GM13976 (cell line): ENCODE measurements at regions not wholly inside any gene's neighbourhood (a gene's known extent, or its start where the extent isn't known, plus 50 kb on each side); places are given as distances from the start of the nearest gene placed in this dataset.
"Not testable (repeated sequence)": the region's sequence is repeated elsewhere in the genome, so short reads cannot be mapped to it uniquely, and the experiment has no call there.

ENCODE experiments used
- DNase-seq: peaks from one replicate; pipeline ENCODE4 v3.0.0; 2012; ENCODE audit warnings: low spot score
- in situ Hi-C: fragments of 300-500 bp; cut with MboI; formaldehyde crosslinking; loops from one replicate; pipeline ENCODE4 v1.12.0; 2022; ENCODE audit warnings: low sequenced_read_pairs, mixed read lengths, inconsistent platforms; ENCODE audit not compliant: unreplicated experiment
- TF ChIP-seq, protein P1 (sequence below): IDR thresholded peaks from 2 replicates; pipeline ENCODE4 v1.5.1; 2012; ENCODE audit warnings: borderline replicate concordance, mild to moderate bottlenecking; ENCODE audit not compliant: insufficient read depth; ENCODE audit errors: extremely low read depth, missing control alignments, control extremely low read depth

DNA sequence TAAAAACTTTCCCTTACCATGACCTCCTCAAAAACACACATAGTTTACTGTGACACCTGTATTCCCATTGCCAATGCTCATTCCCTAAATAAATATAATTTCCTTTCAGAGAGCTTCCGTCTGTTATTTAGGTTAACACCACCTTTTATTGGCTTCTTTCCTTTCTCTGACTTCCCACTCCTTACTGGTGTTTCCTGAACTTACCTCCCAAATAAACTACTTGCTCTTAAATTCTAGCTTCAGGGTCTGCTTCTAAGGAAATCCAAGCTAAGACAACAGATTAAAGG, 67.4 kb upstream of the ZNF746 start:
- TF ChIP-seq, protein P1, sequence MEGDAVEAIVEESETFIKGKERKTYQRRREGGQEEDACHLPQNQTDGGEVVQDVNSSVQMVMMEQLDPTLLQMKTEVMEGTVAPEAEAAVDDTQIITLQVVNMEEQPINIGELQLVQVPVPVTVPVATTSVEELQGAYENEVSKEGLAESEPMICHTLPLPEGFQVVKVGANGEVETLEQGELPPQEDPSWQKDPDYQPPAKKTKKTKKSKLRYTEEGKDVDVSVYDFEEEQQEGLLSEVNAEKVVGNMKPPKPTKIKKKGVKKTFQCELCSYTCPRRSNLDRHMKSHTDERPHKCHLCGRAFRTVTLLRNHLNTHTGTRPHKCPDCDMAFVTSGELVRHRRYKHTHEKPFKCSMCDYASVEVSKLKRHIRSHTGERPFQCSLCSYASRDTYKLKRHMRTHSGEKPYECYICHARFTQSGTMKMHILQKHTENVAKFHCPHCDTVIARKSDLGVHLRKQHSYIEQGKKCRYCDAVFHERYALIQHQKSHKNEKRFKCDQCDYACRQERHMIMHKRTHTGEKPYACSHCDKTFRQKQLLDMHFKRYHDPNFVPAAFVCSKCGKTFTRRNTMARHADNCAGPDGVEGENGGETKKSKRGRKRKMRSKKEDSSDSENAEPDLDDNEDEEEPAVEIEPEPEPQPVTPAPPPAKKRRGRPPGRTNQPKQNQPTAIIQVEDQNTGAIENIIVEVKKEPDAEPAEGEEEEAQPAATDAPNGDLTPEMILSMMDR = no peak
- in situ Hi-C loops = no loop called here
- no peak for DNase-seq

DNA sequence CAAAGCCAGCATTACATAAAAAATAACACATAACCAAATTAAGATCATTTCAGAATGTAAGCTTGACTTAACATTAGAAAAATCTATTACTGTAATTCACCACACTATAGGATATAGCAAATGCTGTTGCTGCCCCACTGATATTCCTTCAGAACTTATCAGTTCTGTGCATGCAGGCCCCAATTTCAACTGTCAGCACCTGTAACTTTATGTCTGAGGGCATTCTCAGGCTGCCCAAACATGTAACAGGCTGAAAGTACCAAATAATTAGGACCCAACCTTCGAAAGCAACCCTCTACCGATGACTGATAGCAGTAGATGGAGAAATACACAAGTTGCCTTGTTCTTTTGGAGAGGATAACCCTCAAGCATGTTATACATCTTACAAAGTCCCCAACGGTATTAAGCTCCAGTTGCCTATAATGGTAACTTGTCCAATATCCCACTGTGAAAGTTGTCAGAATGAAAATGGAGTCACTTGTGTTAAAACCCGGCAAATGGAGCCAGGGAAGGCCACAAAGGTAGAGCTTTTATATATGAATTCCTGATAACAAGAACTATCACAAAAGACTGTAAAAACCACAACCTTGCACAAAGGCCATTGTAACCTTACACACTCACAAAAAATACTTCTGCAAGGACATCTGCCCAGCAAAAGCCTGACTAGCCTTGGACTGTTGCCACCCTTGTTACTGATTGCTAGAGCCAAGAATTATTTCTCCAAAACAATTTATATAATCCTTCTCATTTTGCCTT, 66.9 kb upstream of the ZNF746 start:
- DNase-seq = no peak
- in situ Hi-C loops = no loop called here
- TF ChIP-seq, protein P1 = no peak

DNA sequence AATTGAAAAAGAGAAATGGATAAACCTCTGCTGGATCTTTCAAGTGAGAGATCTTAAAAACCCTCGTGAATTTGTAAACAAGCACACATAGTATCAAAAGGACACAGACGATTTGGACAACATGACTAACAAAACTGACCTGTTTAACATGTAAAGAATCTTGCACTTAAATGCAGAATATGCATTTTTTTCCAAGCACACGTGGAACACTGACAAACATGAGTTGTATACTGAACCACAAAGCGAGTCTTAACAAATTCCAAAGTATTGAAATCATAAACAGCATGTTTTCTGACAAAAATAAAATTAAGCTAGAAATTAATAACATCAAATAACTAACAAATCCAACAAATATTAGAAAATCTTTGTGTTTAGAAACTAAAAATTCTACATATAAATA, 65.0 kb upstream of the ZNF746 start:
- in situ Hi-C loops = no loop called here
- TF ChIP-seq, protein P1 = no peak
- no peak for DNase-seq

DNA sequence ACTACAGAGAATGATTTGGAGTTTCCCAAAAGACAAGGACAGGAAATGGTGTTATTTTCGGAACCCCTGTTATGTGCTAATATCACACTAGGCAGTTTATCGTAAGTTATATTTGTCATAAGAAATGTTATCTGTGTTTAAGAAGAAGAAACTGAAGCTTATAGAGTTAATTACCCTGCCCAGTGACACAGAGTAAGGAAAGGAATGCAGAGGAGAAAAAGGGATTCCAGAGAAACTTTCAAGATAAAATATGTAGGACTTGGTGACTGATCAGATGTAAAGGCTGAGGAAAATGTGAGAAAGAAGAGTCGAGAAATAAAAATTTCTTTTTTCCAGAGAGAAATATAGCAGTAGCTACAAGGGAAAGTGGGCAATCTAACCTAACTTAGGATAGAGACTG, 63.5 kb upstream of the ZNF746 start:
- DNase-seq = no peak
- TF ChIP-seq, protein P1 = no peak
- in situ Hi-C loops = no loop called here

DNA sequence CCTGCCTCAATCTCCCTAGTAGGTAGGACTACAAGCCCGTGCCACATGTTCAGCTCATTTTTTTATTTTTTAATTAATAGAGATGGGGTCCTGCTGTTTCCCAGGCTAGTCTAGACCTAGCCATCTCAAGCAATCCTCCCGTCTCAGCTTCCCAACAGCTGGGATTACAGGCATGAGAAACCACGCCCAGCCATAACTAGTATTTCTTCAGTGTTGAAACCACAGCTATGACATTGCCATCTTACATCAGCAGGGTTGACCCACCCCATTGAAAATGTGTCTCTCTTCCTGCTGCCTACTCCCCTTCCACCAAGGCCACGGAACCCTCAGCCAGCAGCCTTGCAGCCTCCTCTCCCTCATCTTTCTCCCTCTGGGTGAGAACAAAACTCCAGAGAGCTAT, 62.1 kb upstream of the ZNF746 start:
- TF ChIP-seq, protein P1 = no peak

DNA sequence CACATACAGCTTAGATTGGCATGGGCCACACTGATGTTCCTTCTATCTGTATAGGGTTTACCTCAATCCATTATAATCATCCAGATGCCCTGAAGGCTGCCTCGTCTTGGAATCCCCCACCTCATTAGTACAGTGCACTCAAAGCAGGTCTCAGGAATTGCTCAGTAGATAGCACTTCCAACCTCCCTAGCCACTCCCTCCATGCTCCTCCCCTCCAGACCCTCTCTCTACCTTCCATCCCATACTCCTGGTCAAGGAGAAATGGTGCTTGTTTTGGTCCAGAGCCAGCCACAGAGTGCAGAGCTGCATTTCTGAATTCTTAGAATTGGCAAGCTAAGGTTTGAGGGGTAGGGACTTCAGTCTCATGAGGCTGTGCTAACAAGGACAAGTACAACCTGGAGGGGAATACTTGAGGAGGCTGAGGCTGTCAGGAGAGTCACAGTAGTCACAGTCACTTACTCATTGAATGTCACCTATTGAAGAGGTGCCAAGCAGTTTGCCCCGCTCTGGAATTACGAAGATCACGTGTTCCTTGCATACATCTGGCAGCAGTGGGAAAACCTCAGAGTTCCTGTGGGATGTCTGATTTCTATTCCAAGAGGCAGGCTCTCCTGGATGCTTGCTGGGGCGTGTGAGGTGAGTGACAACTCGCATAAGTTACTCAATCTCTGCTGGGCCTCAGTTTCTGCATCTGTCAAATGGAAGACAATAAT, 60.7 kb upstream of the ZNF746 start:
- TF ChIP-seq, protein P1 = no peak
- DNase-seq = no peak
- in situ Hi-C loops = no loop called here

More for the DNA sequence above, 62.1 kb upstream of the ZNF746 start:
- in situ Hi-C loops = no loop called here
- no peak for DNase-seq

DNA sequence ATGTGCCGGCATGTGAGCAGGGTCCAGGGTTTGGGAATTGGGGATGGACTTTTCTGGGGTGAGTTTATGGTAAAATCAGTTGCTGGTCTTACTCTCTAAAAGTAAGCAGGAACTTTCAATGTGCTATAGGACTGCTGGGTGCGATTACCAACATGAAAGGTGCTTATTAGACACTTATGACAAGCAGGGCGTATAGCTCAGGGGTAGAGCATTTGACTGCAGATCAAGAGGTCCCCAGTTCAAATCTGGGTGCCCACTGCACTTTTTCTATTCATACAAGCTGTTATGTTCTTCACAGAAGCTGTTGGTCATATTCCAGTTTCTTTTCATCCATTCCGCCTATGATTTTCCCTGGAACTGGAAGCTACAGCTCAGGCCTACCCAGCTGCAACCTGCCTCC, 58.9 kb upstream of the ZNF746 start:
- DNase-seq, in situ Hi-C loops: not testable (repeated sequence)

DNA sequence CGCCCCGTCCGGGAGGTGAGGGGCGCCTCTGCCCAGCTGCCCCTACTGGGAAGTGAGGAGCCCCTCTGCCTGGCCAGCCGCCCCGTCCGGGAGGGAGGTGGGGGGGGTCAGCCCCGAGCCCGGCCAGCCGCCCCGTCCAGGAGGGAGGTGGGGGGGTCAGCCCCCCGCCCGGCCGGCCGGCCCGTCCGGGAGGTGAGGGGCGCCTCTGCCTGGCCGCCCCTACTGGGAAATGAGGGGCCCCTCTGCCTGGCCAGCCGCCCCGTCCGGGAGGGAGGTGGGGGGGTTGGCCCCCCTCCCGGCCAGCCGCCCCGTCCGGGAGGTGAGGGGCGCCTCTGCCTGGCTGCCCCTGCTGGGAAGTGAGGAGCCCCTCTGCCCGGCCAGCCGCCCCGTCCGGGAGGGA, 57.2 kb upstream of the ZNF746 start:
- in situ Hi-C loops = not testable (repeated sequence)

DNA sequence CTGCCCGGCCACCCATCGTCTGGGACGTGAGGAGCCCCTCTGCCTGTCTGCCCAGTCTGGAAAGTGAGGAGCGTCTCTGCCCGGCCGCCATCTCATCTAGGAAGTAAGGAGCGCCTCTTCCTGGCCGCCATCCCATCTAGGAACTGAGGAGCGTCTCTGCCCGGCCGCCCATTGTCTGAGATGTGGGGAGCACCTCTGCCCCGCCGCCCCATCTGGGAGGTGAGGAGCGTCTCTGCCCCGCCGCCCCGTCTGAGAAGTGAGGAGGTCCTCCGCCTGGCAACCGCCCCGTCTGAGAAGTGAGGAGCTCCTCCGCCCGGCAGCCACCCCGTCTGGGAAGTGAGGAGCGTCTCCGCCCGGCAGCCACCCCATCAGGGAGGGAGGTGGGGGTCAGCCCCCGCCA, 56.4 kb upstream of the ZNF746 start:
- in situ Hi-C loops, DNase-seq: not testable (repeated sequence)

More for the DNA sequence above, 57.2 kb upstream of the ZNF746 start:
- DNase-seq = not testable (repeated sequence)
